IMR-90 (cell line): ENCODE measurements at regions not wholly inside any gene's neighbourhood (a gene's known extent, or its start where the extent isn't known, plus 50 kb on each side); places are given as distances from the start of the nearest gene placed in this dataset.

Experiments
- BHLHE40 ChIP-seq: fragments of 150-350 bp; IDR thresholded peaks from 2 replicates; pipeline ENCODE4 v1.6.1; 2016; ENCODE audit warnings: mild to moderate bottlenecking, low read depth, low read length
- CEBPB ChIP-seq: IDR thresholded peaks from 2 replicates; pipeline ENCODE4 v1.6.1; 2012; ENCODE audit warnings: low read depth, low read length, improper control_type of control experiment
- CHD1 ChIP-seq: IDR thresholded peaks from 2 replicates; pipeline ENCODE4 v1.6.1; 2012; ENCODE audit warnings: low read depth, low read length, improper control_type of control experiment
- CTCF ChIP-seq: conservative IDR thresholded peaks from 2 replicates; pipeline ENCODE4 v1.5.1; 2012; ENCODE audit warnings: mild to moderate bottlenecking, low read depth, low read length, improper control_type of control experiment
- MAZ ChIP-seq: IDR thresholded peaks from 2 replicates; pipeline ENCODE4 v1.6.1; 2012; ENCODE audit warnings: low read depth, mild to moderate bottlenecking, low read length, improper control_type of control experiment, moderate library complexity, borderline replicate concordance
- POLR2A ChIP-seq: IDR thresholded peaks from 2 replicates; pipeline ENCODE4 v1.6.1; 2012; ENCODE audit warnings: mild to moderate bottlenecking, low read depth, low read length
- RCOR1 ChIP-seq: IDR thresholded peaks from 2 replicates; pipeline ENCODE4 v1.6.1; 2012; ENCODE audit warnings: mild to moderate bottlenecking, low read length, improper control_type of control experiment; ENCODE audit not compliant: insufficient replicate concordance
- SMC3 ChIP-seq: fragments of 150-350 bp; IDR thresholded peaks from 2 replicates; pipeline ENCODE4 v1.6.1; 2016; ENCODE audit warnings: low read depth, mild to moderate bottlenecking, antibody characterized with exemption, low read length, moderate library complexity
- USF2 ChIP-seq: fragments of 150-350 bp; IDR thresholded peaks from 2 replicates; pipeline ENCODE4 v1.6.1; 2017; ENCODE audit warnings: mild to moderate bottlenecking, antibody characterized with exemption, low read length, low read depth

- TF ChIP-seq USF2 (no peak), CTCF (no peak), RCOR1 (no peak), SMC3 (no peak), CHD1 (no peak), CEBPB (no peak), POLR2A (no peak), MAZ (no peak), BHLHE40 (no peak)
Measured at GRCh38 chr16:48682971-48683370, 73.0 kb upstream of the N4BP1 start.
